Gastroesophageal sphincter (tissue), 3 donors: ENCODE measurements at regions not wholly inside any gene's neighbourhood (a gene's known extent, or its start where the extent isn't known, plus 50 kb on each side); places are given as distances from the start of the nearest gene placed in this dataset.

Experiments
- EP300 ChIP-seq: sonication (generic); formaldehyde crosslinking; IDR thresholded peaks from one replicate; pipeline ENCODE4 v1.6.1; 2017; ENCODE audit warnings: antibody characterized with exemption, mild to moderate bottlenecking
- POLR2A ChIP-seq, 2 donors: fragments of 450-650 bp; IDR thresholded peaks; one replicate each; pipeline ENCODE4 v1.6.1; 2017; ENCODE audit warnings: antibody characterized with exemption in 2 of 2, mild to moderate bottlenecking in 2 of 2, moderate library complexity in 1 of 2
- TF ChIP-seq, protein P1 (sequence below), 4 experiments: fragments of 200-600 bp in 2 of 4; fragments of 450-650 bp in 2 of 4; sonication (generic) in 1 of 4; IDR thresholded peaks; one replicate each; pipeline ENCODE4 v1.5.1; 2017 to 2019; ENCODE audit warnings: antibody characterized with exemption in 4 of 4, mild to moderate bottlenecking in 2 of 4, moderate library complexity in 2 of 4

DNA sequence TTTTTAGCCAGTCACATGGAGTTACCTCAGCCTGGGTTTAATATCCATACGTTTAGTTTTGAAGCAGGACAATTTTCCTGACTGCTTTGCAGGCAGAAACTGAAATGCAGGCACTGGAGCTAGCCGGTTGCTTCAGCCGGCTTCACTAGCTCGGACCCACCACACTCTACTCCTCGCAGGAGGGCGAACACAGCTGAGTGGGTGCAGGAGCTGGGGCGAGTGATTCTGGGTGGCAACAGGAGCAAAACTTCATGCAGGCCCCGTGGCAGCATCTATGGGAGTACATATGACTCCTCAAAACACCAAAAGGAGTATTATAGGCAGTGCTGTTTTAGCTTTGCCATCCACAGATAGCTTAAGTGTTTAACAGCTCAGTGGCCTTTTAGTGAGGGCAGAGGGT, 1211.8 kb upstream of the NUDT12 start:
- TF ChIP-seq, protein P1, sequence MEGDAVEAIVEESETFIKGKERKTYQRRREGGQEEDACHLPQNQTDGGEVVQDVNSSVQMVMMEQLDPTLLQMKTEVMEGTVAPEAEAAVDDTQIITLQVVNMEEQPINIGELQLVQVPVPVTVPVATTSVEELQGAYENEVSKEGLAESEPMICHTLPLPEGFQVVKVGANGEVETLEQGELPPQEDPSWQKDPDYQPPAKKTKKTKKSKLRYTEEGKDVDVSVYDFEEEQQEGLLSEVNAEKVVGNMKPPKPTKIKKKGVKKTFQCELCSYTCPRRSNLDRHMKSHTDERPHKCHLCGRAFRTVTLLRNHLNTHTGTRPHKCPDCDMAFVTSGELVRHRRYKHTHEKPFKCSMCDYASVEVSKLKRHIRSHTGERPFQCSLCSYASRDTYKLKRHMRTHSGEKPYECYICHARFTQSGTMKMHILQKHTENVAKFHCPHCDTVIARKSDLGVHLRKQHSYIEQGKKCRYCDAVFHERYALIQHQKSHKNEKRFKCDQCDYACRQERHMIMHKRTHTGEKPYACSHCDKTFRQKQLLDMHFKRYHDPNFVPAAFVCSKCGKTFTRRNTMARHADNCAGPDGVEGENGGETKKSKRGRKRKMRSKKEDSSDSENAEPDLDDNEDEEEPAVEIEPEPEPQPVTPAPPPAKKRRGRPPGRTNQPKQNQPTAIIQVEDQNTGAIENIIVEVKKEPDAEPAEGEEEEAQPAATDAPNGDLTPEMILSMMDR (IDR thresholded peaks at IDR 0.05): no peak
- TF ChIP-seq EP300 (no peak), POLR2A (IDR thresholded peaks at IDR 0.05) (no peak)
